ENCODE measurements at regions not wholly inside any gene's neighbourhood (a gene's known extent, or its start where the extent isn't known, plus 50 kb on each side); places are given as distances from the start of the nearest gene placed in this dataset.
A peak's percentile ranks its signal among the peaks of the same experiment; 100 is the strongest.
"Not testable (repeated sequence)": the region's sequence is repeated elsewhere in the genome, so short reads cannot be mapped to it uniquely, and the experiment has no call there.

DNA sequence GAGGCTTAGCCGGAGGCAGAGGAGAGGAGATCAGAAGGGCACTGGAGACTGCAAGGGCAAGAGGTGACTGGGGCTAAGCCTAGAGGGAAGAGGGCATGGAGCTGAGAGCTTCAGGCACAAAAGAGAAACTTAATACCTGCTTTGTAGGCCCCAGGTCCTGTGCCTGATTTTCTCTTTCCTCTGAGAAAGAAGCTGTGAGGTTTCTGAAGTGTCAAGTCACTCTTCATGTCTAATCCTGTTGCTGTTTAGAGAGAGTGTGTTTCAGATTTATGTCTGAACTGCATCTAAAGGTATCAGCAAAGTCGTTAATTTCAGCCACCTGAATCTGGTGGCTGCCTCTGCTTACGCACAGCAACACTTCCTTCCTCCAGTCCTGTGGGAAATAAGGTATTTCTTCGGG lies 106.9 kb upstream of the RNU6-1 start:
- no peak for TF ChIP-seq EZH2phosphoT487 (conservative IDR thresholded peaks at IDR 0.05; ENCODE audit: low read length)
- TF ChIP-seq, protein P1, sequence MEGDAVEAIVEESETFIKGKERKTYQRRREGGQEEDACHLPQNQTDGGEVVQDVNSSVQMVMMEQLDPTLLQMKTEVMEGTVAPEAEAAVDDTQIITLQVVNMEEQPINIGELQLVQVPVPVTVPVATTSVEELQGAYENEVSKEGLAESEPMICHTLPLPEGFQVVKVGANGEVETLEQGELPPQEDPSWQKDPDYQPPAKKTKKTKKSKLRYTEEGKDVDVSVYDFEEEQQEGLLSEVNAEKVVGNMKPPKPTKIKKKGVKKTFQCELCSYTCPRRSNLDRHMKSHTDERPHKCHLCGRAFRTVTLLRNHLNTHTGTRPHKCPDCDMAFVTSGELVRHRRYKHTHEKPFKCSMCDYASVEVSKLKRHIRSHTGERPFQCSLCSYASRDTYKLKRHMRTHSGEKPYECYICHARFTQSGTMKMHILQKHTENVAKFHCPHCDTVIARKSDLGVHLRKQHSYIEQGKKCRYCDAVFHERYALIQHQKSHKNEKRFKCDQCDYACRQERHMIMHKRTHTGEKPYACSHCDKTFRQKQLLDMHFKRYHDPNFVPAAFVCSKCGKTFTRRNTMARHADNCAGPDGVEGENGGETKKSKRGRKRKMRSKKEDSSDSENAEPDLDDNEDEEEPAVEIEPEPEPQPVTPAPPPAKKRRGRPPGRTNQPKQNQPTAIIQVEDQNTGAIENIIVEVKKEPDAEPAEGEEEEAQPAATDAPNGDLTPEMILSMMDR (IDR thresholded peaks at IDR 0.05; ENCODE audit: insufficient read depth, low read length, poor library complexity, severe bottlenecking): no peak
- H3K36me3 ChIP-seq (ENCODE audit: low read length): no peaks in the 10 kb centered on the region
- no peak overlapping the region for H3K4me3 ChIP-seq (ENCODE audit: insufficient read depth, low read length, poor library complexity, severe bottlenecking)
- H3K4me2 ChIP-seq (ENCODE audit: low read depth, low read length, poor library complexity, severe bottlenecking): peak overlapping the region; percentile 21
- no peaks in the 10 kb centered on the region for H4K20me1 ChIP-seq (ENCODE audit: low read depth, low read length)
- no peaks in the 10 kb centered on the region for H3K9me2 ChIP-seq (replicated peaks; ENCODE audit: insufficient read depth, low read length)
- H3K79me2 ChIP-seq (ENCODE audit: insufficient read depth, low read length): no peaks in the 10 kb centered on the region
- H3K27me3 ChIP-seq (ENCODE audit: low read length): no peaks in the 10 kb centered on the region
- H2AFZ ChIP-seq (ENCODE audit: low read depth, low read length, severe bottlenecking): peak overlapping the region; percentile 44
- no peak overlapping the region for H3K27ac ChIP-seq (ENCODE audit: low read depth, low read length)
- H3F3A ChIP-seq (ENCODE audit: insufficient read depth): no peaks in the 10 kb centered on the region
- no peaks in the 10 kb centered on the region for H3K9me3 ChIP-seq (ENCODE audit: insufficient read depth, low read length)
- peak overlapping the region; percentile 5; the same call in 1 of the 2 replicates for H3K9ac ChIP-seq (ENCODE audit: low read length)

DNA sequence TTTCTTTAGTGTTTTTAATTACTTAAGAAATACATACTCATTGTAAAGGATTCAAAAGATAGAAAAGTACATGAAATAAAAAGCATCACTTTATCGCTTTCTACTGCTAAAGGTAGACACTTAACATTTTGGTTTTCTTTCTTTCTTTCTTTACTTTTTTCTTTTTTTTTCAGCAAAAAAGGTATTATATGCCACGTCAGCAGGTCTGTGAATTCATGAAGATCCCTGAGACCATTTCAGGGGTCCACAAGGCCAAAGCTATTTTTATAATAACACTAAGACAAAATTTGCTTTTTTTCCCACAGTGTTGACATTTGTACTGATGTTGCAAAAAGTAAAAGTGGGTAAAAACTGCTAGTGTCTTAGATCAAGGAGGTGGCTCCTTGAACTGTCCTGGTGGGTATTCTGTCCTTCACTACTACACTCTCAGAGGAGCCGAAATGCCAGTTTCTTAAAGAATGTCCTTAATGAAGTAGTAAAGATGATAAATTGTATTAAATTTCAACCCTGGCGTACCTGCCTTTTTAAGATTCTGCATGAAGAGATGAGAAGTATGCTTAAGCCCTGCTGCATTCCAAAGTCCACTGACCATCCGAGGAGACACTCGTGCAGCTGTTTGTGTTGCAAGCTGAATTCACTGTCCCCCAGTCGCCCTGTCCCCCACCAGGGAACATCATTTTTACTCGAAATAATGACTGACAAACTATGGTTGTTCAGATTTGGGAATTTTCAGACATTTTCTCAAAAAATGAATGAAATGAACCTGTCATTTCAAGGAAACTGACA lies 106.7 kb upstream of the PIAS1 start:
- Histone ChIP-seq H3K9me3 (ENCODE audit: insufficient read depth, low read length) (no peaks in the 10 kb centered on the region), H3K36me3 (ENCODE audit: low read length) (no peaks in the 10 kb centered on the region), H3K27me3 (ENCODE audit: low read length) (no peaks in the 10 kb centered on the region), H2AFZ (ENCODE audit: low read depth, low read length, severe bottlenecking) (no peak overlapping the region), H4K20me1 (ENCODE audit: low read depth, low read length) (no peaks in the 10 kb centered on the region), H3K4me3 (ENCODE audit: insufficient read depth, low read length, poor library complexity, severe bottlenecking) (no peak overlapping the region), H3F3A (ENCODE audit: insufficient read depth) (no peaks in the 10 kb centered on the region), H3K9me2 (replicated peaks; ENCODE audit: insufficient read depth, low read length) (no peaks in the 10 kb centered on the region), H3K27ac (ENCODE audit: low read depth, low read length) (no peak overlapping the region), H3K79me2 (ENCODE audit: insufficient read depth, low read length) (no peaks in the 10 kb centered on the region), H3K9ac (ENCODE audit: low read length) (no peak overlapping the region), H3K4me2 (ENCODE audit: low read depth, low read length, poor library complexity, severe bottlenecking) (peak overlapping the region; percentile 21)
- no peak for TF ChIP-seq EZH2phosphoT487 (conservative IDR thresholded peaks at IDR 0.05; ENCODE audit: low read length)
- TF ChIP-seq, protein P1 (IDR thresholded peaks at IDR 0.05; ENCODE audit: insufficient read depth, low read length, poor library complexity, severe bottlenecking): no peak

DNA sequence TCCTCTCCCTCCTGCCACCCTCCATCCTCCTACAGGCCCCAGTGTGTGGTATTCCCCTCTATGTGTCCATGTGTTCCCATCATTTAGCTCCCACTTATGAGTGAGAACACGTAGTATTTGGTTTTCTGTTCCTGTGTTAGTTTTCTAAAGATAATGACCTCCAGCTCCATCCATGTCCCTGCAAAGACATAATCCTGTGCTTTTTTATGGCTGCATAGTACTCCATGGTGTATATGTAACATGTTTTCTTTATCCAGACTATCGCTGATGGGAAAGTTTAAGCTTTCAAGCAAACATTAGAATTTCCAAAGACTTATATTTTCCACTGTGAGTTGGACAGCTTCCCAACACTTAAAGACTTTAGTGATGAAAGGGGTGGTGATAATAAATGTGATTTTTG lies 105.9 kb upstream of the PIAS1 start:
- Histone ChIP-seq H3K4me3 (ENCODE audit: insufficient read depth, low read length, poor library complexity, severe bottlenecking) (no peak overlapping the region), H3K9me3 (ENCODE audit: insufficient read depth, low read length) (no peaks in the 10 kb centered on the region), H3K27ac (ENCODE audit: low read depth, low read length) (no peak overlapping the region), H3F3A (ENCODE audit: insufficient read depth) (no peaks in the 10 kb centered on the region), H2AFZ (ENCODE audit: low read depth, low read length, severe bottlenecking) (no peak overlapping the region), H3K36me3 (ENCODE audit: low read length) (no peaks in the 10 kb centered on the region), H4K20me1 (ENCODE audit: low read depth, low read length) (no peaks in the 10 kb centered on the region), H3K9me2 (replicated peaks; ENCODE audit: insufficient read depth, low read length) (no peaks in the 10 kb centered on the region), H3K9ac (ENCODE audit: low read length) (no peak overlapping the region), H3K4me2 (ENCODE audit: low read depth, low read length, poor library complexity, severe bottlenecking) (no peak overlapping the region), H3K79me2 (ENCODE audit: insufficient read depth, low read length) (no peaks in the 10 kb centered on the region), H3K27me3 (ENCODE audit: low read length) (no peaks in the 10 kb centered on the region)
- TF ChIP-seq EZH2phosphoT487 (conservative IDR thresholded peaks at IDR 0.05; ENCODE audit: low read length): no peak
- TF ChIP-seq, protein P1 (IDR thresholded peaks at IDR 0.05; ENCODE audit: insufficient read depth, low read length, poor library complexity, severe bottlenecking): no peak

DNA sequence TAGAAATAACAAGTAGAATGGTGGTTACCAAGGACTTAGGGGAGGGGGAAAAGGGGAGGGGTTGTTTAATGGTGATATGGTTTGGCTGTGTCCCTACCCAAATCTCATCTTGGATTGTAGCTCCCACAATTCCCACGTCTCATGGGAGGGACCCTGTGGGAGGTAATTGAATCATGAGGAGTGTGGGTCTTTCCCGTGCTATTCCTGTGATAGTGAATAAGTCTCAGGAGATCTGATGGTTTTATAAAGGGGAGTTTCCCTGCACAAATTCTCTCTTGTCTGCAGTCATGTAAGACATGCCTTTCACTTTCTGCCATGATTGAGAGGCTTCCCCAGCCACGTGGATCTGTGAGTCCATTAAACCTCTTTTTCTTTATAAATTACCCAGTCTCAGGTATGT lies 102.9 kb upstream of the PIAS1 start:
- H3K27ac ChIP-seq (ENCODE audit: low read depth, low read length); H4K20me1 ChIP-seq (ENCODE audit: low read depth, low read length); H3K36me3 ChIP-seq (ENCODE audit: low read length); H3K4me2 ChIP-seq (ENCODE audit: low read depth, low read length, poor library complexity, severe bottlenecking); H3K4me3 ChIP-seq (ENCODE audit: insufficient read depth, low read length, poor library complexity, severe bottlenecking); H3K9ac ChIP-seq (ENCODE audit: low read length); H3K9me3 ChIP-seq (ENCODE audit: insufficient read depth, low read length); H3K27me3 ChIP-seq (ENCODE audit: low read length); H3K79me2 ChIP-seq (ENCODE audit: insufficient read depth, low read length); H3F3A ChIP-seq (ENCODE audit: insufficient read depth); H2AFZ ChIP-seq (ENCODE audit: low read depth, low read length, severe bottlenecking); H3K9me2 ChIP-seq (replicated peaks; ENCODE audit: insufficient read depth, low read length): not testable (repeated sequence)

Data from SU-DHL-6 (cell line).